Right lobe of liver (tissue), 6 donors: ENCODE measurements at regions not wholly inside any gene's neighbourhood (a gene's known extent, or its start where the extent isn't known, plus 50 kb on each side); places are given as distances from the start of the nearest gene placed in this dataset.

Experiments
- ATAC-seq, 4 donors: fragments of 200-7000 bp; cut with Tn5 transposase; one replicate each; pipeline ENCODE4 v1.9.1; 2020; ENCODE audit warnings: mild to moderate bottlenecking in 4 of 4, moderate library complexity in 4 of 4
- DNase-seq, 3 donors: peaks; one replicate each; pipeline ENCODE4 v3.0.0-alpha.2; 2020
- H3K27ac ChIP-seq, 3 donors: fragments of 200-600 bp; one replicate each; pipeline ENCODE4 v1.8.0; 2022
- H3K27me3 ChIP-seq, 2 donors: fragments of 200-600 bp; one replicate each; pipeline ENCODE4 v1.8.0; 2022
- H3K36me3 ChIP-seq, 4 donors: fragments of 200-600 bp; sonication (generic) in 1 of 4; one replicate each; pipeline versions ENCODE4 v1.5.1 to v1.8.0; 2017 to 2022; ENCODE audit warnings: control low read depth in 1 of 4
- H3K4me1 ChIP-seq, 4 donors: fragments of 200-600 bp; sonication (generic) in 1 of 4; one replicate each; pipeline versions ENCODE4 v1.5.1 to v1.8.0; 2017 to 2022; ENCODE audit warnings: control low read depth in 1 of 4
- H3K4me3 ChIP-seq, 3 donors: fragments of 200-600 bp; one replicate each; pipeline ENCODE4 v1.8.0; 2022
- H3K9me3 ChIP-seq, 4 donors: fragments of 200-600 bp; sonication (generic) in 1 of 4; one replicate each; pipeline versions ENCODE4 v1.5.1 to v1.8.0; 2017 to 2022; ENCODE audit warnings: control low read depth in 1 of 4
- POLR2A ChIP-seq: fragments of 450-650 bp; IDR thresholded peaks from one replicate; pipeline ENCODE4 v1.6.1; 2017; ENCODE audit warnings: antibody characterized with exemption, mild to moderate bottlenecking
- WGBS: methylation state at CpG from one replicate; pipeline ENCODE4 v1.1.6; 2018; ENCODE audit warnings: low coverage, low lambda C conversion rate; ENCODE audit not compliant: insufficient coverage; ENCODE audit errors: missing lambda C conversion rate; 5-methylcytosine and 5-hydroxymethylcytosine counted together
- intact Hi-C, 2 donors: fragments of 100-400 bp; cut with DNase I; formaldehyde crosslinking; loops; one replicate each; pipeline versions ENCODE4 v1.11.2 to v1.14.1; 2022
- TF ChIP-seq, protein P1 (sequence below), 4 donors: fragments of 200-600 bp in 3 of 4; fragments of 450-650 bp in 1 of 4; IDR thresholded peaks; one replicate each; pipeline versions ENCODE4 v1.5.1 to v1.8.0; 2016 to 2022; ENCODE audit warnings: antibody characterized with exemption in 4 of 4, mild to moderate bottlenecking in 2 of 4
- donor health status: DM: no; HTN: yes; CAD: no.
- donor health status: DM: no; HTN: no; CAD: no.
- donor health status: DM: no; HTN: no; CAD: no.
- donor health status: DM: no; HTN: yes; CAD: no.
- donor health status: DM: no; HTN: yes; CAD: no.

GRCh38 chr15:29522373-29523276 lies 253.0 kb upstream of the NSMCE3 start:
- ATAC-seq (no peak), DNase-seq (no peak)
- no peak overlapping the region for H3K4me3 ChIP-seq
- peaks cover 0 to 1% (median 0%) of the 10 kb centered on the region in 4 donors for H3K4me1 ChIP-seq
- TF ChIP-seq, protein P1, sequence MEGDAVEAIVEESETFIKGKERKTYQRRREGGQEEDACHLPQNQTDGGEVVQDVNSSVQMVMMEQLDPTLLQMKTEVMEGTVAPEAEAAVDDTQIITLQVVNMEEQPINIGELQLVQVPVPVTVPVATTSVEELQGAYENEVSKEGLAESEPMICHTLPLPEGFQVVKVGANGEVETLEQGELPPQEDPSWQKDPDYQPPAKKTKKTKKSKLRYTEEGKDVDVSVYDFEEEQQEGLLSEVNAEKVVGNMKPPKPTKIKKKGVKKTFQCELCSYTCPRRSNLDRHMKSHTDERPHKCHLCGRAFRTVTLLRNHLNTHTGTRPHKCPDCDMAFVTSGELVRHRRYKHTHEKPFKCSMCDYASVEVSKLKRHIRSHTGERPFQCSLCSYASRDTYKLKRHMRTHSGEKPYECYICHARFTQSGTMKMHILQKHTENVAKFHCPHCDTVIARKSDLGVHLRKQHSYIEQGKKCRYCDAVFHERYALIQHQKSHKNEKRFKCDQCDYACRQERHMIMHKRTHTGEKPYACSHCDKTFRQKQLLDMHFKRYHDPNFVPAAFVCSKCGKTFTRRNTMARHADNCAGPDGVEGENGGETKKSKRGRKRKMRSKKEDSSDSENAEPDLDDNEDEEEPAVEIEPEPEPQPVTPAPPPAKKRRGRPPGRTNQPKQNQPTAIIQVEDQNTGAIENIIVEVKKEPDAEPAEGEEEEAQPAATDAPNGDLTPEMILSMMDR (IDR thresholded peaks at IDR 0.05) = no peak
- no peak for TF ChIP-seq POLR2A
- no peaks in the 10 kb centered on the region for H3K36me3 ChIP-seq
- intact Hi-C loops = no loop called here
- no peaks in the 10 kb centered on the region for H3K9me3 ChIP-seq
- no peaks in the 10 kb centered on the region for H3K27me3 ChIP-seq
- WGBS = 38% methylated on average over 6 of the region's 7 CpGs
- H3K27ac ChIP-seq = no peak overlapping the region

DNA sequence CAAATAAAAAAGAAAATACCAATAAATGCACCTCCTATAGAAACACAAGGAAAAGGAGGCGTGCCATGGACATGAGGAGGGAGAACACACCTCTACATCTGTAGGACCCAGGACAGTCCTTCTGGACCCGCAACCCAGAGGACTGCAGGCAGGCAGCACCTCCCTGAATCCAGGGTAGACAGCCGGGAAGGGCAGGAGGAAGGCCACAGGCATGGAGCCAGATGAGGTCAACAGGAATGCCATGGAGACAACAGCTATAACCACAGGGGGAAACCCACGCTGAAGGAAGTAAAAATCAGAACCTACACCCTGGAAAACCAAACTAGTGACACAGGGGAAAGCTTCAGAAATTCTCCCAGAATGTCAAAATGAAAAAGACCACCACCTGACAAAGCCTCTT lies 248.8 kb upstream of the NSMCE3 start:
- 56% methylated on average over 4 of the region's 4 CpGs for WGBS
- H3K27ac ChIP-seq = no peak overlapping the region
- H3K4me3 ChIP-seq = no peak overlapping the region
- peaks cover 0 to 1% (median 0%) of the 10 kb centered on the region in 4 donors for H3K4me1 ChIP-seq
- no peaks in the 10 kb centered on the region for H3K9me3 ChIP-seq
- ATAC-seq (peak; percentile 31 to 64 (median 48)), DNase-seq (no peak)
- H3K36me3 ChIP-seq = no peaks in the 10 kb centered on the region
- TF ChIP-seq, protein P1 (IDR thresholded peaks at IDR 0.05) = no peak
- no peak for TF ChIP-seq POLR2A
- intact Hi-C loops = no loop called here
- H3K27me3 ChIP-seq = no peaks in the 10 kb centered on the region

DNA sequence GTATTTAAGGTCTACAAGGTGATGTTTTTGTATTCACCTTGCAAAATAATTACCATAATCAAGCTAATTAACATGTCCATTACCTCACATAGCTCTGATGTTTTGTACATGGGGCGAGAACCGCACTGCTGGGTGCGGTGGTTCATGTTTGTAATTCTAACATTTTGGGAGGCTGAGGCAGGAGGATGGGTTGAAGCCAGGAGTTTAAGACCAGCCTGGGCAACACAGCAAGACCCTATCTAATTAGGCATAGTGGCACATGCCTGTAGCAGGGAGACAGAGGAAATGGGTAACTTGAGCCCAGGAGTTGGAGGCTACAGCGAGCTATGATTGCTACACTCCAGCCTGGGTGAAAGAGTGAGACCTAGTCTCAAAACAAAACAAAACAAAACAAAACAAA lies 248.2 kb upstream of the NSMCE3 start:
- Histone ChIP-seq H3K9me3 (no peaks in the 10 kb centered on the region), H3K36me3 (no peaks in the 10 kb centered on the region), H3K27me3 (no peaks in the 10 kb centered on the region), H3K27ac (no peak overlapping the region), H3K4me1 (peaks cover 0 to 1% (median 0%) of the 10 kb centered on the region in 4 donors), H3K4me3 (no peak overlapping the region)
- intact Hi-C loops = no loop called here
- DNase-seq (no peak), ATAC-seq (no peak)
- WGBS = 87% methylated on average over 4 of the region's 4 CpGs
- no peak for TF ChIP-seq POLR2A
- TF ChIP-seq, protein P1 (IDR thresholded peaks at IDR 0.05) = no peak

GRCh38 chr15:29516929-29517328 lies 247.3 kb upstream of the NSMCE3 start:
- WGBS = 41% methylated on average over 3 of the region's 3 CpGs
- Histone ChIP-seq H3K27me3 (no peaks in the 10 kb centered on the region), H3K9me3 (no peaks in the 10 kb centered on the region), H3K4me3 (no peak overlapping the region), H3K27ac (no peak overlapping the region), H3K36me3 (no peaks in the 10 kb centered on the region), H3K4me1 (peaks cover 0 to 1% (median 0%) of the 10 kb centered on the region in 4 donors)
- ATAC-seq = no peak
- intact Hi-C loops = no loop called here
- TF ChIP-seq POLR2A = no peak
- TF ChIP-seq, protein P1 (IDR thresholded peaks at IDR 0.05) = no peak
- no peak for DNase-seq
